Psoas muscle (tissue), 7 donors: ENCODE measurements at regions not wholly inside any gene's neighbourhood (a gene's known extent, or its start where the extent isn't known, plus 50 kb on each side); places are given as distances from the start of the nearest gene placed in this dataset.

Source experiments
- ATAC-seq, 4 donors: fragments of 200-7000 bp; cut with Tn5 transposase; one replicate each; pipeline ENCODE4 v1.9.1; 2020; ENCODE audit warnings: moderate library complexity in 3 of 4, mild to moderate bottlenecking in 2 of 4
- DNase-seq, 2 donors: peaks; one replicate each; pipeline ENCODE4 v3.0.0-alpha.2; 2020
- H3K27ac ChIP-seq: fragments of 200-600 bp; one replicate; pipeline ENCODE4 v1.8.0; 2022
- H3K27me3 ChIP-seq, 3 donors: fragments of 200-600 bp in 1 of 3; one replicate each; pipeline versions ENCODE4 v1.6.1 to v1.8.0; 2013 to 2022; ENCODE audit warnings: low read length in 2 of 3, mild to moderate bottlenecking in 2 of 3, moderate library complexity in 1 of 3; ENCODE audit not compliant: insufficient read depth in 3 of 3
- H3K36me3 ChIP-seq, 2 donors: fragments of 200-600 bp in 1 of 2; one replicate each; pipeline versions ENCODE4 v1.6.1 to v1.8.0; 2013 to 2022; ENCODE audit warnings: low read depth in 1 of 2, mild to moderate bottlenecking in 1 of 2, moderate library complexity in 1 of 2; ENCODE audit not compliant: insufficient read depth in 1 of 2
- H3K4me1 ChIP-seq: fragments of 200-600 bp; one replicate; pipeline ENCODE4 v1.8.0; 2022
- H3K4me3 ChIP-seq: fragments of 200-600 bp; one replicate; pipeline ENCODE4 v1.8.0; 2022; ENCODE audit warnings: mild to moderate bottlenecking
- H3K9me3 ChIP-seq: fragments of 200-600 bp; one replicate; pipeline ENCODE4 v1.8.0; 2022
- WGBS, 3 donors: extraction: QIAGEN DNeasy Blood & Tissue Kit; methylation state at CpG; one replicate each; pipeline versions ENCODE4 v1.1.6 to v1.1.7; 2013; 5-methylcytosine and 5-hydroxymethylcytosine counted together
- intact Hi-C, 2 donors: fragments of 100-400 bp; cut with DNase I; formaldehyde crosslinking; loops; one replicate each; pipeline versions ENCODE4 v1.11.0 to v1.14.2; 2022
- TF ChIP-seq, protein P1 (sequence below): fragments of 200-600 bp; IDR thresholded peaks from one replicate; pipeline ENCODE4 v1.8.0; 2022; ENCODE audit warnings: antibody characterized with exemption
- donor health status: healthy with polysubstance abuse.
- donor health status: DM: no; HTN: no; CAD: no; lungs with moderate emphysema.
- donor health status: Bipolar disorder and iron deficiency.
- donor health status: healthy.
- donor health status: DM: yes; HTN: yes; CAD: no.
- donor health status: DM: no; HTN: no; CAD: no.
- donor health status: DM: yes; HTN: yes; CAD: no.

DNA sequence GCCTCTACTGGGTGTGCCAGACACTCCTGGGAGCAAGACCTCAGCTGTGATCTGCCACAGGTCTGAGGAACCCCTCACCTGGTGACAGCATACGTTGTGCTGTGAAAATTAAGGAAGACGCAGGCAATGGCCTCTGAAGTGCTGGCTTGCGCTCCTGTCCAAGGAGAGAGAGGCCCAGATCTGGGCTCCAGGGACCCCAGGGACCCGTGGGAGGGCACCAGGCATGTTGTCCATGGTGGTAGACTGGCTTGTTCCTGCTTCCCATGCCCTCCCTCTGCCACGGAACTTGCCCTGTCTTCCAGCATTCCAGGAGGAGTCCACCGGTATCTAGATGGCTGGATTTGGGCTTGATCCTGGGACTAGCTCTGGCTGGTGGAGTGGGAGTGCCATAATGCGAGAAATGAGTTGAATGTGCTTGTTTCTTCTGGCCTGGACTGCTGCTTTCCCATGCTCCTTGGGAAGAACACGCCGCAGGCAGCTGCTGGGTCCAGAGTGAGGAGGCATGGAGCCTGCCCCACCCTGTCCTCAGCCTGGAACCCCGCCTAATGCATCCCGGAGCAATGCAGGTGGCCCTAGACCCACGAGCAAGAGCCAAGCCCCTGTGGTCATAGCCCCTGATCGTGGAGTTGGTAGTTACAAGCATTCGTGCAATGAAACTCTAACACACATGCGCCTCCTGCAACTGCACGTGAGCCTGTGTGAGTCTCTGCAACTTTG lies 190.2 kb downstream of the TEX29 start:
- no peak overlapping the region for H3K27ac ChIP-seq
- intact Hi-C loops = no loop called here
- no peaks in the 10 kb centered on the region for H3K36me3 ChIP-seq
- no peak overlapping the region for H3K4me3 ChIP-seq
- ATAC-seq (no peak), DNase-seq (no peak)
- 61 to 62% (median 62%) methylated on average over 16 of the region's 16 CpGs for WGBS, 3 donors
- peaks cover 0 to 44% (median 20%) of the 10 kb centered on the region in 3 donors for H3K27me3 ChIP-seq
- H3K9me3 ChIP-seq = no peaks in the 10 kb centered on the region
- H3K4me1 ChIP-seq = no peaks in the 10 kb centered on the region
- TF ChIP-seq, protein P1, sequence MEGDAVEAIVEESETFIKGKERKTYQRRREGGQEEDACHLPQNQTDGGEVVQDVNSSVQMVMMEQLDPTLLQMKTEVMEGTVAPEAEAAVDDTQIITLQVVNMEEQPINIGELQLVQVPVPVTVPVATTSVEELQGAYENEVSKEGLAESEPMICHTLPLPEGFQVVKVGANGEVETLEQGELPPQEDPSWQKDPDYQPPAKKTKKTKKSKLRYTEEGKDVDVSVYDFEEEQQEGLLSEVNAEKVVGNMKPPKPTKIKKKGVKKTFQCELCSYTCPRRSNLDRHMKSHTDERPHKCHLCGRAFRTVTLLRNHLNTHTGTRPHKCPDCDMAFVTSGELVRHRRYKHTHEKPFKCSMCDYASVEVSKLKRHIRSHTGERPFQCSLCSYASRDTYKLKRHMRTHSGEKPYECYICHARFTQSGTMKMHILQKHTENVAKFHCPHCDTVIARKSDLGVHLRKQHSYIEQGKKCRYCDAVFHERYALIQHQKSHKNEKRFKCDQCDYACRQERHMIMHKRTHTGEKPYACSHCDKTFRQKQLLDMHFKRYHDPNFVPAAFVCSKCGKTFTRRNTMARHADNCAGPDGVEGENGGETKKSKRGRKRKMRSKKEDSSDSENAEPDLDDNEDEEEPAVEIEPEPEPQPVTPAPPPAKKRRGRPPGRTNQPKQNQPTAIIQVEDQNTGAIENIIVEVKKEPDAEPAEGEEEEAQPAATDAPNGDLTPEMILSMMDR = no peak

DNA sequence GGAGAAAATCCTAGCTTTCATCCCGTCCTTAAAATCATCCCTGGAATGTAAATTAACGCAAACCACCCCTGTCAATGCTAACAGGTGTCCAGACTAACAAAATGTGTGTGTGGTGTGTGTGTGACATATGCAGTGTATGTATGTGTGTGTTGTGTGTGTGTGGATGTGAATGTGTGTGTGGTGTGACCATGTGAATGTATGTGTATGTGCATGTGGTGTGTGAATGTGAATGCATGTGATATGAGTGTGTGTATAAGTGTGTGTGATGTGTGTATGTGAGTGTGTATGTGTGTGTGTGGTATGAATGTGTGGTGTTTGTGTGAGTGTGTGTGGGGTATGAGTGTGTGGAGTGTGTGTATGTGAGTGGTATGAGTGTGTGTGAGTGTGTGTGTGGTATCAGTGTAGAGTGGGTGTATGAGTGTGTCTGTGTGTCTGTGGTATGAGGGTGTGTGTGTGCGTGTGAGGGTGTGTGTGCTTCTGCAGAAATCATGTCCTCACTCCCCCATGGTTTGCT lies 190.8 kb downstream of the TEX29 start:
- Histone ChIP-seq H3K4me1 (no peaks in the 10 kb centered on the region), H3K4me3 (no peak overlapping the region), H3K27ac (no peak overlapping the region), H3K36me3 (no peaks in the 10 kb centered on the region), H3K9me3 (no peaks in the 10 kb centered on the region), H3K27me3 (peaks cover 0 to 50% (median 20%) of the 10 kb centered on the region in 3 donors)
- TF ChIP-seq, protein P1 = no peak
- ATAC-seq (no peak), DNase-seq (no peak)
- intact Hi-C loops = no loop called here
- 45 to 57% (median 46%) methylated on average over 3 of the region's 3 CpGs for WGBS, 3 donors

DNA sequence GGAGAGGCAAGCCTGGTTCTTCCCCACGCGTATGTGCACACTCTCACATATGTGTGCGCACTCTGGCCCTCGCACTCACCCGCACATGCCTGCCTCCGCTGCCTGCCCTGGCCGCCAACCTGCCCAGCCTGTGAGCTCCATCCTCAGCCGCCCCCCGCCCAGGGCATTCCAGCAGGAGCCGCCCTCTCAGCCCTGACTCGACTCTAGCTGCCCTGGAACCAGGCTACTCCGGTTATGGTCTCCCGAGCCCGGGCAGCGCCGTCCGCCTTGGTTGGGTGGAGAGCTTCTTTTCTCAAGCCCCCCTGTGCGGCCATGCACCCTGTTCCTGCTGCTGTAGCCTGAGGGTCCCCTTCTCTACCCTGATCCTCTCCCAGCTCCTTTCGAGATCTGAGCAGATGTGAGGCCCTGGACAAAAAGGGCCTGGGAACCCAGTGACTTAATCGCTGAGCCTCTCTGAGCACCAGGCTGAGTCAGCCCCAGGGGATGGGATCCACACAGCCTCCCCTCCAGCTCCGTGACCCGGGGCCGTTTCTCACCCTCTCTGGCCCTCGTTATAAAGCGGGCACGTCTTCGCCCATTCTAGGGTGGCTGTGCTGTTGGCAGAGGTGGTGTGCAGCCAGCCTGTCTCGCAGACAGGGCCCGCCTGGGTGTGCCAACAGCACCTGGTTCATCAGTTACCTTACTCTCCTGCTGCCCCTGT lies 191.5 kb downstream of the TEX29 start:
- TF ChIP-seq, protein P1 = no peak
- Histone ChIP-seq H3K36me3 (no peaks in the 10 kb centered on the region), H3K9me3 (no peaks in the 10 kb centered on the region), H3K27ac (no peak overlapping the region), H3K27me3 (peaks cover 0 to 56% (median 20%) of the 10 kb centered on the region in 3 donors), H3K4me3 (no peak overlapping the region), H3K4me1 (no peaks in the 10 kb centered on the region)
- ATAC-seq (no peak), DNase-seq (no peak)
- intact Hi-C loops = no loop called here
- 72 to 76% (median 72%) methylated on average over 27 to 29 of the region's 29 CpGs for WGBS, 3 donors

DNA sequence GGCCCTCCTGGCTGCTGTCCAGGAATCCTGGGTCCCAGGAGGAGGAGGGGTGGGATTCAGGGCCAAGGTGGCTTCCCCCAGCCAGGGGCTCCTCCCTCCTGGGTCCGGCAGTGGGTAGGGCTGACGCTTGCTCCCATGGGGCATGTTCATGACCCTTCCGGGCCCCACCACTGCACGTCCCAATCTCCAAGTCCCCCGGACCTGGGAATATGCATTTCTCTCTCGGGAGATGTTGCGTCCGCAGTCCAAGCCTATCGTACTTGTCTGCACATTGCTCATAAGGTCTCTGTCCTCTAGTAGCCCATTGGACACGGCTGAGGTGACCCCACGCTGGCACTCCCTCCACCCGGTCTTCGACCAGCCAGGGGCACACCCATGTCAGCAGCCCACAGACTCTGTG lies 192.3 kb downstream of the TEX29 start:
- ATAC-seq (no peak), DNase-seq (no peak)
- H3K4me3 ChIP-seq = no peak overlapping the region
- intact Hi-C loops = no loop called here
- H3K9me3 ChIP-seq = no peaks in the 10 kb centered on the region
- 69 to 72% (median 69%) methylated on average over 13 of the region's 13 CpGs for WGBS, 3 donors
- H3K4me1 ChIP-seq = no peaks in the 10 kb centered on the region
- no peak overlapping the region for H3K27ac ChIP-seq
- H3K27me3 ChIP-seq = peaks cover 0 to 59% (median 20%) of the 10 kb centered on the region in 3 donors
- TF ChIP-seq, protein P1 = no peak
- H3K36me3 ChIP-seq = no peaks in the 10 kb centered on the region
